Lower leg skin (tissue), 3 donors: ENCODE measurements at regions not wholly inside any gene's neighbourhood (a gene's known extent, or its start where the extent isn't known, plus 50 kb on each side); places are given as distances from the start of the nearest gene placed in this dataset.

Source experiments
- CTCF ChIP-seq, 3 donors: fragments of 450-650 bp; IDR thresholded peaks; one replicate each; pipeline ENCODE4 v1.5.1; 2016; ENCODE audit warnings: antibody characterized with exemption in 3 of 3, mild to moderate bottlenecking in 3 of 3, moderate library complexity in 2 of 3
- POLR2A ChIP-seq, 2 donors: fragments of 450-650 bp; IDR thresholded peaks; one replicate each; pipeline ENCODE4 v1.6.1; 2016 to 2017; ENCODE audit warnings: antibody characterized with exemption in 2 of 2, mild to moderate bottlenecking in 1 of 2, moderate library complexity in 1 of 2

GRCh38 chr2:6747433-6747832 is 118.3 kb downstream of the CMPK2 start:
- TF ChIP-seq POLR2A (IDR thresholded peaks at IDR 0.05) (no peak), CTCF (IDR thresholded peaks at IDR 0.05) (no peak)
